A673 (cell line): ENCODE measurements at regions not wholly inside any gene's neighbourhood (a gene's known extent, or its start where the extent isn't known, plus 50 kb on each side); places are given as distances from the start of the nearest gene placed in this dataset.

ENCODE experiments used
- BruUV-seq: library from RNA; stranded (reverse); fragments of 400-500 nt; replicated peaks from 2 replicates; lab custom pipeline; 2021; lab: Mats Ljungman, UMichigan
- CTCF ChIA-PET: fragments of 300-600 bp; sonication (Branson Sonifier 250); formaldehyde crosslinking; loops from one replicate; lab custom pipeline; 2022; ENCODE audit warnings: antibody characterized with exemption; lab: Charles Lee
- POLR2A ChIA-PET: fragments of 300-600 bp; sonication (Branson Sonifier 250); formaldehyde crosslinking; loops from one replicate; lab custom pipeline; 2022; ENCODE audit warnings: antibody characterized with exemption; ENCODE audit not compliant: low non-redundant PET; lab: Charles Lee
- DNase-seq: peaks from one replicate; pipeline ENCODE4 v3.0.0-alpha.2; 2015; ENCODE audit warnings: low spot score
- H3K27ac ChIP-seq: fragments of 200-600 bp; sonication (generic); 2 replicates; pipeline ENCODE4 v1.5.1; 2016; ENCODE audit warnings: mixed run types, low read depth, mild to moderate bottlenecking, mixed read lengths, antibody characterized with exemption, low read length; ENCODE audit not compliant: poor library complexity, severe bottlenecking
- H3K27me3 ChIP-seq: fragments of 200-600 bp; sonication (generic); replicated peaks from 2 replicates; pipeline ENCODE4 v1.6.1; 2017; ENCODE audit warnings: mixed run types, low read depth, mild to moderate bottlenecking, mixed read lengths, antibody characterized with exemption, low read length; ENCODE audit not compliant: insufficient read depth, poor library complexity
- H3K36me3 ChIP-seq: fragments of 200-600 bp; sonication (generic); 2 replicates; pipeline ENCODE4 v1.6.1; 2016; ENCODE audit warnings: mixed run types, mild to moderate bottlenecking, mixed read lengths, antibody characterized with exemption, low read length; ENCODE audit not compliant: insufficient read depth, poor library complexity, severe bottlenecking
- H3K4me1 ChIP-seq: fragments of 200-600 bp; sonication (generic); 2 replicates; pipeline ENCODE4 v1.6.1; 2017; ENCODE audit warnings: mixed run types, mild to moderate bottlenecking, mixed read lengths, antibody characterized with exemption, low read length; ENCODE audit not compliant: insufficient read depth, poor library complexity, severe bottlenecking
- H3K4me3 ChIP-seq: fragments of 200-600 bp; sonication (generic); 2 replicates; pipeline ENCODE4 v1.5.1; 2016; ENCODE audit warnings: low read depth, mixed run types, mild to moderate bottlenecking, mixed read lengths, low read length; ENCODE audit not compliant: poor library complexity, severe bottlenecking
- H3K9me3 ChIP-seq: fragments of 200-600 bp; sonication (generic); 2 replicates; pipeline ENCODE4 v1.6.1; 2016; ENCODE audit warnings: mixed run types, low read depth, mild to moderate bottlenecking, mixed read lengths, antibody characterized with exemption, low read length; ENCODE audit not compliant: poor library complexity, severe bottlenecking
- CTCF ChIP-seq: fragments of 300-800, 200-600 bp; sonication (generic); conservative IDR thresholded peaks from 2 replicates; pipeline ENCODE4 v1.5.1; 2017; ENCODE audit warnings: low read depth, mild to moderate bottlenecking, antibody characterized with exemption, low read length, moderate library complexity, mixed read lengths
- EZH2 ChIP-seq: fragments of 200-600 bp; sonication (generic); IDR thresholded peaks from 2 replicates; pipeline ENCODE4 v1.6.1; 2017; ENCODE audit warnings: borderline replicate concordance, low read depth, mild to moderate bottlenecking, mixed read lengths, antibody characterized with exemption, low read length; ENCODE audit not compliant: poor library complexity, severe bottlenecking
- intact Hi-C: fragments of 100-400 bp; cut with micrococcal nuclease; formaldehyde crosslinking; loops from one replicate; pipeline ENCODE4 v1.10.0; 2022; ENCODE audit not compliant: unreplicated experiment

DNA sequence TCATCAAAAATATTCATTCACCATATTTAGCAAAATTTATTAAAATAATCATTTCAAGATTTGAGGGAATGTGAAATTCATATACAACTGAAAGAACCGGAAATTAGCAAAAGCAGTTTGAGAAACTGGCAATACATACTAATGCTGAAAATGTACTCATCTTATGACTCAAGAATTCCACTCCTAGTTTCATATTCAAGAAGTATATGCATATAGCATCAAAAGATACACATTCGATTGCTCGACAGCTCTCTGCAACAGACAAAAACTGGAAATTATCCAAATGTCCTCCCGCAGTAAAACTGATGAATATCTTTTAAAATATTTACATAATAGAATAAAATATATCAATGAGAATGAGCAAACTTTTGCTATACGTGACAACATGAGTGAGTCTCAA, 189.2 kb upstream of the MGAT4C start:
- CTCF ChIA-PET, result no interaction called here
- intact Hi-C loops, result no loop called here

DNA sequence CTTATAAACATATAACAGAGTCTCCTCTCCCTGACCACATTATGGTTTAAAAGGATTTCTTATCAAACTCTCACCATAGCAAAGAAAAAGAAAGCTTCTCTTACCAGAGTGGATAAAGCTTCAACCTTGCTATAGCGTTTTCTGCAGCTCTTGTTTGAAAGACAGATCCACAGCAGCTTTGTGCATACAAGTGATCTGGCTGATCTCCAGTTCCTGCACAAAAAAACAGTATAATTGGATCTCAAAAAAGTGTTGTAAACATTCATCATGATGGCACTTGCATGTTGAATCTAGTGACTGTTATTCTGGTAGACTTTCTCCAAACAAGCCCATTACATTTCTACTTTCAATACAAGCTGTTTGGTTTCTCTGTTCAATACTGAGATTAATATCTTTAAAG, 178.9 kb upstream of the MGAT4C start:
- no peaks in the 10 kb centered on the region for H3K36me3 ChIP-seq
- DNase-seq, result peak; percentile 14
- TF ChIP-seq EZH2 (no peak), CTCF (no peak)
- H3K27ac ChIP-seq, result no peak overlapping the region
- H3K4me3 ChIP-seq, result no peak overlapping the region
- intact Hi-C loops, result no loop called here
- POLR2A ChIA-PET, result interaction anchor here (0.6 kb wide), 1 partner anchor 543 kb away, joined by 7 read pairs; no protein-coding TSS in a partner anchor
- no peaks in the 10 kb centered on the region for H3K9me3 ChIP-seq
- no TSS peak for BruUV-seq
- no peaks in the 10 kb centered on the region for H3K27me3 ChIP-seq
- CTCF ChIA-PET, result no interaction called here
- H3K4me1 ChIP-seq, result no peaks in the 10 kb centered on the region

More for the DNA sequence above, 189.2 kb upstream of the MGAT4C start:
- TF ChIP-seq EZH2, result no peak
- TF ChIP-seq CTCF, result no peak
- peak; percentile 3 for DNase-seq
- POLR2A ChIA-PET, result no interaction called here
- no TSS peak for BruUV-seq
- no peaks in the 10 kb centered on the region for H3K27me3 ChIP-seq
- H3K27ac ChIP-seq, result no peak overlapping the region
- no peaks in the 10 kb centered on the region for H3K4me1 ChIP-seq
- H3K9me3 ChIP-seq, result no peaks in the 10 kb centered on the region
- H3K36me3 ChIP-seq, result no peaks in the 10 kb centered on the region
- H3K4me3 ChIP-seq, result no peak overlapping the region

GRCh38 chr12:86429824-86430223, 173.6 kb upstream of the MGAT4C start:
- intact Hi-C loops, result no loop called here
- TF ChIP-seq CTCF, result no peak
- Histone ChIP-seq H3K36me3 (no peaks in the 10 kb centered on the region), H3K27me3 (no peaks in the 10 kb centered on the region), H3K27ac (no peak overlapping the region), H3K4me3 (no peak overlapping the region), H3K9me3 (peaks cover 5% of the 10 kb centered on the region), H3K4me1 (no peaks in the 10 kb centered on the region)
- ChIA-PET POLR2A (no interaction called here), CTCF (no interaction called here)
- no TSS peak for BruUV-seq
- no peak for DNase-seq
